ENCODE measurements at regions not wholly inside any gene's neighbourhood (a gene's known extent, or its start where the extent isn't known, plus 50 kb on each side); places are given as distances from the start of the nearest gene placed in this dataset.

DNA sequence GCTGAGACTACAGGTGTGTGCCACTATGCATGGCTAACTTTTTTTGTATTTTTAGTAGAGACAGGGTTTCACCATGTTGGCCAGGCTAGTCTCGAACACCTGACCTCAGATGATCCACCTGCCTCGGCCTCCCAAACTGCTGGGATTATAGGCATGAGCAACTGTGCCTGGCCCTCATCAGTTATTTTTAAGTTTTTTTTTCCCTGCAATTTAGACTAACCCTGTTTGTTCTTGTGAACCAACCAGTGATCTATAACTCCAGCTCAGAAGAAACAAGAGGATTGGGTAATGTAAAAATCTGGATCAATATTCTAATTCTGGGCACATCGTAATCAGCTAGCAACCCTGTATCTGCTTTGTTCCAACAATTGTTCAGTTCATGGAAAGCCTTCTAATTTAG lies 155.7 kb downstream of the NXNL2 start:
- WGBS, 2 experiments (ENCODE audit: extremely low coverage in 2 of 2, insufficient read length in 1 of 2) = no CpG with 5 or more reads among the region's 3 CpGs
- no peak overlapping the region for H3K9ac ChIP-seq (ENCODE audit: low read depth, low read length)
- H3K14ac ChIP-seq (replicated peaks; ENCODE audit: low read depth, low read length) = no peak overlapping the region
- in situ Hi-C loops (cut with MboI; ENCODE audit: low sequenced_read_pairs) = no loop called here
- H3K23ac ChIP-seq (ENCODE audit: low read depth, low read length) = no peak overlapping the region
- H3K4me2 ChIP-seq (ENCODE audit: low read depth, low read length) = no peak overlapping the region
- no peak overlapping the region for H2AK9ac ChIP-seq (replicated peaks; ENCODE audit: low read depth, low read length, poor library complexity)
- ATAC-seq (ENCODE audit: low read depth) (no peak), DNase-seq (no peak)
- H3K4ac ChIP-seq (ENCODE audit: low read depth, low read length) = no peak overlapping the region
- no peak overlapping the region for H4K8ac ChIP-seq (ENCODE audit: low read depth in 2 of 2, low read length in 2 of 2)
- H3K27me3 ChIP-seq (ENCODE audit: control insufficient read depth, insufficient read depth, low read length) = no peaks in the 10 kb centered on the region
- ChIA-PET CTCF (no interaction called here), POLR2A (ENCODE audit: unreplicated experiment) (no interaction called here)
- no peak overlapping the region for H2AFZ ChIP-seq (replicated peaks; ENCODE audit: low read length, poor library complexity)
- no peak overlapping the region for H3K27ac ChIP-seq (ENCODE audit: insufficient read depth, low read length)
- BruUV-seq (replicated peaks) = no TSS peak
- no peaks in the 10 kb centered on the region for H3K36me3 ChIP-seq (ENCODE audit: control insufficient read depth, insufficient read depth, low read length)
- no peak overlapping the region for H2BK120ac ChIP-seq (ENCODE audit: low read depth, low read length)
- no peak overlapping the region for H2BK5ac ChIP-seq (ENCODE audit: low read depth, low read length, poor library complexity, severe bottlenecking)
- intact Hi-C loops (cut with micrococcal nuclease) = no loop called here
- no peak overlapping the region for H2AK5ac ChIP-seq (ENCODE audit: low read depth, low read length)
- H3K56ac ChIP-seq (ENCODE audit: extremely low read depth, insufficient read depth, low read length) = no peak overlapping the region
- TF ChIP-seq RAD21 (IDR thresholded peaks at IDR 0.05; ENCODE audit: low read length) = no peak
- no peak for TF ChIP-seq RFX5 (IDR thresholded peaks at IDR 0.05; ENCODE audit: low read depth, low read length)
- TF ChIP-seq RCOR1 (IDR thresholded peaks at IDR 0.05; ENCODE audit: insufficient replicate concordance, low read length) = no peak
- no peak for TF ChIP-seq MAFK (IDR thresholded peaks at IDR 0.05; ENCODE audit: low read depth, low read length)
- no peak for TF ChIP-seq POLR2A (IDR thresholded peaks at IDR 0.05; ENCODE audit: low read depth, low read length)
- no peak for TF ChIP-seq CHD1 (IDR thresholded peaks at IDR 0.05; ENCODE audit: low read depth, low read length)
- TF ChIP-seq FOS (IDR thresholded peaks at IDR 0.05; ENCODE audit: low read depth, low read length) = no peak
- TF ChIP-seq, protein P1, sequence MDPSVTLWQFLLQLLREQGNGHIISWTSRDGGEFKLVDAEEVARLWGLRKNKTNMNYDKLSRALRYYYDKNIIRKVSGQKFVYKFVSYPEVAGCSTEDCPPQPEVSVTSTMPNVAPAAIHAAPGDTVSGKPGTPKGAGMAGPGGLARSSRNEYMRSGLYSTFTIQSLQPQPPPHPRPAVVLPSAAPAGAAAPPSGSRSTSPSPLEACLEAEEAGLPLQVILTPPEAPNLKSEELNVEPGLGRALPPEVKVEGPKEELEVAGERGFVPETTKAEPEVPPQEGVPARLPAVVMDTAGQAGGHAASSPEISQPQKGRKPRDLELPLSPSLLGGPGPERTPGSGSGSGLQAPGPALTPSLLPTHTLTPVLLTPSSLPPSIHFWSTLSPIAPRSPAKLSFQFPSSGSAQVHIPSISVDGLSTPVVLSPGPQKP (IDR thresholded peaks at IDR 0.05; ENCODE audit: borderline replicate concordance, low read depth, low read length) = no peak
- no peak for TF ChIP-seq USF2 (IDR thresholded peaks at IDR 0.05; ENCODE audit: low read depth, low read length)
- TF ChIP-seq MXI1 (IDR thresholded peaks at IDR 0.05; ENCODE audit: borderline replicate concordance, low read depth, low read length) = no peak
- no peak for TF ChIP-seq SMC3 (IDR thresholded peaks at IDR 0.05; ENCODE audit: low read depth, low read length)
- TF ChIP-seq MAZ (IDR thresholded peaks at IDR 0.05; ENCODE audit: borderline replicate concordance, low read depth, low read length) = no peak
- no peak for TF ChIP-seq CTCF (conservative IDR thresholded peaks at IDR 0.05; ENCODE audit: low read depth, low read length)
- no peak for TF ChIP-seq BHLHE40 (IDR thresholded peaks at IDR 0.05; ENCODE audit: low read depth, low read length)
- TF ChIP-seq NFE2L2 (IDR thresholded peaks at IDR 0.05; ENCODE audit: low read depth, low read length) = no peak
- no peak for TF ChIP-seq CEBPB (IDR thresholded peaks at IDR 0.05; ENCODE audit: low read depth, low read length)
- no peaks in the 10 kb centered on the region for H3K79me1 ChIP-seq (ENCODE audit: low read depth in 1 of 2, low read length in 2 of 2)
- H2BK15ac ChIP-seq (ENCODE audit: low read depth, low read length) = no peak overlapping the region
- H4K5ac ChIP-seq (ENCODE audit: low read depth, low read length) = no peak overlapping the region
- H3K9me3 ChIP-seq (ENCODE audit: control insufficient read depth, insufficient read depth, low read length) = no peaks in the 10 kb centered on the region
- H3K4me1 ChIP-seq (ENCODE audit: control insufficient read depth, insufficient read depth, low read length) = peaks cover 8% of the 10 kb centered on the region
- no peak overlapping the region for H4K91ac ChIP-seq (ENCODE audit: insufficient read depth, low read depth, low read length)
- H2BK20ac ChIP-seq (ENCODE audit: low read depth, low read length) = no peak overlapping the region
- dilution Hi-C loops (cut with HindIII; ENCODE audit: low sequenced_read_pairs, unreplicated experiment) = no loop called here
- no peak overlapping the region for H3K18ac ChIP-seq (ENCODE audit: low read depth, low read length)
- H3K9me1 ChIP-seq (ENCODE audit: insufficient read depth, low read length) = peaks cover 3% of the 10 kb centered on the region; the same call in 1 of the 2 replicates
- H3K4me3 ChIP-seq (ENCODE audit: insufficient read depth, low read depth, low read length) = no peak overlapping the region
- H4K20me1 ChIP-seq (ENCODE audit: insufficient read depth, low read length) = no peaks in the 10 kb centered on the region

Data from IMR-90 (cell line).